HepG2 (cell line): ENCODE measurements at regions not wholly inside any gene's neighbourhood (a gene's known extent, or its start where the extent isn't known, plus 50 kb on each side); places are given as distances from the start of the nearest gene placed in this dataset.

Experiments
- ATAC-seq: fragments of 200-7000 bp; cut with Tn5 transposase; 3 replicates; pipeline ENCODE4 v1.9.1; 2020; ENCODE audit warnings: mild to moderate bottlenecking, moderate library complexity
- BruUV-seq: library from RNA; stranded (reverse); fragments of 400-500 nt; replicated peaks from 2 replicates; lab custom pipeline; 2021; lab: Mats Ljungman, UMichigan
- CTCF ChIA-PET: fragments of 300-600 bp; formaldehyde crosslinking; extraction: SDS; loops from one replicate; lab custom pipeline; 2021; ENCODE audit warnings: low total read pairs, inconsistent platforms, low intra/inter-chr PET ratio; lab: Yijun Ruan, JAX
- POLR2A ChIA-PET: fragments of 350-600 bp; sonication (Branson Sonifier 250); formaldehyde crosslinking; loops from one replicate; lab custom pipeline; 2020; ENCODE audit warnings: antibody characterized with exemption, inconsistent platforms; lab: Yijun Ruan, JAX
- DNase-seq: peaks from one replicate; pipeline ENCODE4 v3.0.0-alpha.2; 2015; ENCODE audit warnings: low spot score
- FAIRE-seq: peaks from 3 replicates; lab custom pipeline; 2011; peaks lifted over from hg19 to GRCh38; lab: Jason Lieb, UNC
- H2AFZ ChIP-seq: one replicate; pipeline ENCODE4 v1.6.1; 2011; ENCODE audit warnings: low read length, inconsistent platforms
- H3K27ac ChIP-seq: fragments of 300-600 bp; 3 replicates; pipeline ENCODE4 v1.8.0; 2011; ENCODE audit warnings: mixed run types, mild to moderate bottlenecking, mixed read lengths, low read length, inconsistent platforms; ENCODE audit not compliant: insufficient read depth; ENCODE audit errors: extremely low read length
- H3K27me3 ChIP-seq, 2 experiments: fragments of 200-600 bp in 1 of 2; 2 replicates in 1 of 2; 3 replicates in 1 of 2; pipeline versions ENCODE4 v1.6.0 to v1.8.0; 2011; ENCODE audit warnings: low read length in 2 of 2, mild to moderate bottlenecking in 2 of 2, moderate library complexity in 2 of 2, inconsistent platforms in 1 of 2; ENCODE audit not compliant: insufficient read depth in 2 of 2, control insufficient read depth in 1 of 2
- H3K36me3 ChIP-seq, 2 experiments: fragments of 200-600 bp in 1 of 2; replicated peaks in 1 of 2; 2 replicates in 1 of 2; 3 replicates in 1 of 2; pipeline versions ENCODE4 v1.5.1 to v1.8.0; 2011; ENCODE audit warnings: low read length in 2 of 2, inconsistent platforms in 1 of 2; ENCODE audit not compliant: insufficient read depth in 2 of 2, control insufficient read depth in 1 of 2
- H3K4me1 ChIP-seq: 2 replicates; pipeline ENCODE4 v1.5.1; 2012; ENCODE audit warnings: low read length, inconsistent platforms; ENCODE audit not compliant: insufficient read depth
- H3K4me2 ChIP-seq: 2 replicates; pipeline ENCODE4 v1.6.0; 2011; ENCODE audit warnings: low read depth, low read length, inconsistent platforms
- H3K4me3 ChIP-seq, 3 experiments: fragments of 200-600 bp in 1 of 3; sonication (generic), shearing (Covaris generic) in 1 of 3; replicated peaks in 1 of 3; 2 replicates each; pipeline ENCODE4 v1.5.1; 2011 to 2016; ENCODE audit warnings: low read length in 3 of 3, inconsistent platforms in 2 of 3, low read depth in 2 of 3, mild to moderate bottlenecking in 2 of 3, control low read depth in 1 of 3, mixed read lengths in 1 of 3; ENCODE audit not compliant: insufficient read depth in 1 of 3
- H3K79me2 ChIP-seq: one replicate; pipeline ENCODE4 v1.6.1; 2011; ENCODE audit warnings: low read length, inconsistent platforms; ENCODE audit not compliant: insufficient read depth
- H3K9ac ChIP-seq: 2 replicates; pipeline ENCODE4 v1.6.0; 2011; ENCODE audit warnings: mild to moderate bottlenecking, low read depth, low read length, inconsistent platforms; ENCODE audit not compliant: insufficient read depth
- H3K9me3 ChIP-seq: 2 replicates; pipeline ENCODE4 v1.5.1; 2012; ENCODE audit warnings: mild to moderate bottlenecking, low read length
- H4K20me1 ChIP-seq: 2 replicates; pipeline ENCODE4 v1.6.0; 2011; ENCODE audit warnings: inconsistent platforms, mild to moderate bottlenecking, low read length, moderate library complexity; ENCODE audit not compliant: insufficient read depth
- GATAD2A ChIP-seq: IDR thresholded peaks from 2 replicates; pipeline ENCODE4 v1.6.1; 2016
- MATR3 ChIP-seq: sonication (generic); formaldehyde crosslinking; IDR thresholded peaks from 2 replicates; pipeline ENCODE4 v1.4.0; 2020; ENCODE audit warnings: missing genetic modification reagents
- NR1H2 ChIP-seq: sonication (generic); formaldehyde crosslinking; IDR thresholded peaks from 2 replicates; pipeline ENCODE4 v1.8.1; 2022; ENCODE audit warnings: low read depth, missing genetic modification reagents, borderline replicate concordance
- ZKSCAN8 ChIP-seq: IDR thresholded peaks from 2 replicates; pipeline ENCODE4 v1.6.1; 2016; ENCODE audit warnings: borderline replicate concordance, missing genetic modification reagents, missing compliant biosample characterization
- ZNF496 ChIP-seq: sonication (generic); formaldehyde crosslinking; IDR thresholded peaks from 2 replicates; pipeline ENCODE4 v1.8.1; 2023; ENCODE audit warnings: mild to moderate bottlenecking, moderate library complexity, missing genetic modification reagents; ENCODE audit not compliant: insufficient replicate concordance
- ZNF772 ChIP-seq: sonication (generic); formaldehyde crosslinking; IDR thresholded peaks from 2 replicates; pipeline ENCODE4 v1.5.0; 2020; ENCODE audit warnings: mild to moderate bottlenecking, missing genetic modification reagents
- ZNF788 ChIP-seq: sonication (generic); formaldehyde crosslinking; IDR thresholded peaks from 2 replicates; pipeline ENCODE4 v1.5.0; 2020; ENCODE audit warnings: mild to moderate bottlenecking, missing genetic modification reagents, borderline replicate concordance
- ZNF883 ChIP-seq: sonication (generic); formaldehyde crosslinking; IDR thresholded peaks from 2 replicates; pipeline ENCODE4 v1.5.1; 2020; ENCODE audit warnings: mild to moderate bottlenecking, missing genetic modification reagents; ENCODE audit errors: not compliant biosample characterization
- WGBS: methylation state at CpG from one replicate; pipeline ENCODE4 v1.1.6; 2017; ENCODE audit warnings: low lambda C conversion rate; 5-methylcytosine and 5-hydroxymethylcytosine counted together
- in situ Hi-C: cut with HindIII; loops from 2 replicates; pipeline ENCODE4 v1.10.0; 2017; ENCODE audit warnings: low pct_unique_long_range_greater_than_20kb; ENCODE audit not compliant: extremely low pct_ligation_motif_present
- intact Hi-C: fragments of 100-400 bp; cut with micrococcal nuclease; formaldehyde crosslinking; loops from one replicate; pipeline ENCODE4 v1.10.0; 2022; ENCODE audit not compliant: unreplicated experiment
- TF ChIP-seq, protein P1 (sequence below): sonication (generic); formaldehyde crosslinking; IDR thresholded peaks from 2 replicates; pipeline ENCODE4 v1.4.0; 2020; ENCODE audit warnings: mild to moderate bottlenecking, missing genetic modification reagents
- TF ChIP-seq, protein P2 (sequence below): conservative IDR thresholded peaks from 2 replicates; pipeline ENCODE4 v1.6.1; 2018; ENCODE audit warnings: missing genetic modification reagents

DNA sequence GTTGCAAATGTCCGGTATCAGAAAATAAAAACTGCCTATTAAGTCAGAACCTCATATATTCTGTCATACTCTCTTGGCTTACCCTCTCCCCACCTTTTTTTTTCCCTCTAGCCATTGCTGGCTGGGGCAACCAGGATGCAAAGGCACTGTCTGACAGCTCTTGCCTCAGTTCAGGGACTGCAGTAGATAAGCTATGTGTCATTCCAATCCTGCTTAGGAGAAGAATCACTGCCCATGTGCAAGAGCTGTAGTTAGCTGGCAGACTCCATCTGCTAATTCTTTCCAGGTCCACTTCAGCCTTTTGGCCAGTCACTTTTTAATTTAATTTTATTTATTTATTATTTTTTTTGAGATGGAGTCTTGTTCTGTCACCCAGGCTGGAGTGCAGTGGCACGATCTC lies 895.6 kb upstream of the SLC10A2 start:
- TF ChIP-seq ZNF772 (CRISPR knock-in tag) (no peak), GATAD2A (CRISPR knock-in tag) (no peak), ZNF496 (no peak), ZKSCAN8 (CRISPR knock-in tag) (no peak), ZNF883 (CRISPR knock-in tag) (no peak), NR1H2 (no peak), ZNF788 (CRISPR knock-in tag) (no peak), MATR3 (no peak)
- TF ChIP-seq, protein P1, sequence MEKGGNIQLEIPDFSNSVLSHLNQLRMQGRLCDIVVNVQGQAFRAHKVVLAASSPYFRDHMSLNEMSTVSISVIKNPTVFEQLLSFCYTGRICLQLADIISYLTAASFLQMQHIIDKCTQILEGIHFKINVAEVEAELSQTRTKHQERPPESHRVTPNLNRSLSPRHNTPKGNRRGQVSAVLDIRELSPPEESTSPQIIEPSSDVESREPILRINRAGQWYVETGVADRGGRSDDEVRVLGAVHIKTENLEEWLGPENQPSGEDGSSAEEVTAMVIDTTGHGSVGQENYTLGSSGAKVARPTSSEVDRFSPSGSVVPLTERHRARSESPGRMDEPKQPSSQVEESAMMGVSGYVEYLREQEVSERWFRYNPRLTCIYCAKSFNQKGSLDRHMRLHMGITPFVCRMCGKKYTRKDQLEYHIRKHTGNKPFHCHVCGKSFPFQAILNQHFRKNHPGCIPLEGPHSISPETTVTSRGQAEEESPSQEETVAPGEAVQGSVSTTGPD = no peak
- TF ChIP-seq, protein P2, sequence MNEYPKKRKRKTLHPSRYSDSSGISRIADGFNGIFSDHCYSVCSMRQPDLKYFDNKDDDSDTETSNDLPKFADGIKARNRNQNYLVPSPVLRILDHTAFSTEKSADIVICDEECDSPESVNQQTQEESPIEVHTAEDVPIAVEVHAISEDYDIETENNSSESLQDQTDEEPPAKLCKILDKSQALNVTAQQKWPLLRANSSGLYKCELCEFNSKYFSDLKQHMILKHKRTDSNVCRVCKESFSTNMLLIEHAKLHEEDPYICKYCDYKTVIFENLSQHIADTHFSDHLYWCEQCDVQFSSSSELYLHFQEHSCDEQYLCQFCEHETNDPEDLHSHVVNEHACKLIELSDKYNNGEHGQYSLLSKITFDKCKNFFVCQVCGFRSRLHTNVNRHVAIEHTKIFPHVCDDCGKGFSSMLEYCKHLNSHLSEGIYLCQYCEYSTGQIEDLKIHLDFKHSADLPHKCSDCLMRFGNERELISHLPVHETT (CRISPR knock-in tag) = no peak
- TF ChIP-seq, all 625 proteins: peak for 0
- POLR2A ChIA-PET = no interaction called here
- Histone ChIP-seq H3K9me3 (peaks cover 52% of the 10 kb centered on the region), H3K9ac (no peak overlapping the region), H2AFZ (no peak overlapping the region), H3K27me3 (no peaks in the 10 kb centered on the region), H3K36me3 (no peaks in the 10 kb centered on the region), H3K4me1 (no peaks in the 10 kb centered on the region), H3K79me2 (no peaks in the 10 kb centered on the region), H3K4me3 (no peak overlapping the region), H3K27ac (no peak overlapping the region), H4K20me1 (no peaks in the 10 kb centered on the region), H3K4me2 (no peak overlapping the region)
- 8% methylated on average over 2 of the region's 2 CpGs for WGBS
- CTCF ChIA-PET = no interaction called here
- in situ Hi-C loops (no loop called here), intact Hi-C loops (no loop called here)
- DNase-seq (no peak), FAIRE-seq (no peak), ATAC-seq (no peak)
- BruUV-seq = no TSS peak
